ENCODE measurements at regions not wholly inside any gene's neighbourhood (a gene's known extent, or its start where the extent isn't known, plus 50 kb on each side); places are given as distances from the start of the nearest gene placed in this dataset.

- DNase-seq (ENCODE audit: low spot score): no peak
Measured at GRCh38 chr5:35362772-35363171, 132.5 kb upstream of the PRLR start.

GRCh38 chr5:35360671-35361070 lies 130.4 kb upstream of the PRLR start:
- DNase-seq (ENCODE audit: low spot score): no peak

- no peak for DNase-seq (ENCODE audit: low spot score)
Measured at GRCh38 chr5:35359859-35360258, 129.6 kb upstream of the PRLR start.

GRCh38 chr5:35357973-35358372 lies 127.7 kb upstream of the PRLR start:
- no peak for DNase-seq (ENCODE audit: low spot score)

GRCh38 chr5:35356725-35357124 lies 126.4 kb upstream of the PRLR start:
- DNase-seq (ENCODE audit: low spot score): no peak

GRCh38 chr5:35354751-35355150 lies 124.5 kb upstream of the PRLR start:
- no peak for DNase-seq (ENCODE audit: low spot score)

GRCh38 chr5:35345222-35345621 lies 114.9 kb upstream of the PRLR start:
- no peak for DNase-seq (ENCODE audit: low spot score)

- DNase-seq (ENCODE audit: low spot score): no peak
Measured at GRCh38 chr5:35342664-35343063, 112.4 kb upstream of the PRLR start.

GRCh38 chr5:35341189-35341588 lies 110.9 kb upstream of the PRLR start:
- no peak for DNase-seq (ENCODE audit: low spot score)

GRCh38 chr5:35339616-35340100 lies 109.4 kb upstream of the PRLR start:
- no peak for DNase-seq (ENCODE audit: low spot score)

GRCh38 chr5:35339006-35339405 lies 108.7 kb upstream of the PRLR start:
- DNase-seq (ENCODE audit: low spot score): no peak

GRCh38 chr5:35338157-35338453 lies 107.8 kb upstream of the PRLR start:
- DNase-seq (ENCODE audit: low spot score): no peak

- no peak for DNase-seq (ENCODE audit: low spot score)
Measured at GRCh38 chr5:35337340-35338156, 107.3 kb upstream of the PRLR start.

- no peak for DNase-seq (ENCODE audit: low spot score)
Measured at GRCh38 chr5:35336230-35336629, 105.9 kb upstream of the PRLR start.

- DNase-seq (ENCODE audit: low spot score): no peak
Measured at GRCh38 chr5:35335752-35336151, 105.5 kb upstream of the PRLR start.

GRCh38 chr5:35333366-35333765 lies 103.1 kb upstream of the PRLR start:
- DNase-seq (ENCODE audit: low spot score): no peak

- no peak for DNase-seq (ENCODE audit: low spot score)
Measured at GRCh38 chr5:35331956-35332950, 102.0 kb upstream of the PRLR start.

- no peak for DNase-seq (ENCODE audit: low spot score)
Measured at GRCh38 chr5:35325836-35326235, 95.5 kb upstream of the PRLR start.

- DNase-seq (ENCODE audit: low spot score): no peak
Measured at GRCh38 chr5:35324679-35325078, 94.4 kb upstream of the PRLR start.

GRCh38 chr5:35324201-35324600 lies 93.9 kb upstream of the PRLR start:
- DNase-seq (ENCODE audit: low spot score): no peak

- no peak for DNase-seq (ENCODE audit: low spot score)
Measured at GRCh38 chr5:35320029-35320428, 89.7 kb upstream of the PRLR start.

GRCh38 chr5:35319333-35320002 lies 89.2 kb upstream of the PRLR start:
- no peak for DNase-seq (ENCODE audit: low spot score)

GRCh38 chr5:35317586-35317985 lies 87.3 kb upstream of the PRLR start:
- no peak for DNase-seq (ENCODE audit: low spot score)

Data from hepatic stellate cell (primary cell).